ENCODE measurements at regions not wholly inside any gene's neighbourhood (a gene's known extent, or its start where the extent isn't known, plus 50 kb on each side); places are given as distances from the start of the nearest gene placed in this dataset.

DNA sequence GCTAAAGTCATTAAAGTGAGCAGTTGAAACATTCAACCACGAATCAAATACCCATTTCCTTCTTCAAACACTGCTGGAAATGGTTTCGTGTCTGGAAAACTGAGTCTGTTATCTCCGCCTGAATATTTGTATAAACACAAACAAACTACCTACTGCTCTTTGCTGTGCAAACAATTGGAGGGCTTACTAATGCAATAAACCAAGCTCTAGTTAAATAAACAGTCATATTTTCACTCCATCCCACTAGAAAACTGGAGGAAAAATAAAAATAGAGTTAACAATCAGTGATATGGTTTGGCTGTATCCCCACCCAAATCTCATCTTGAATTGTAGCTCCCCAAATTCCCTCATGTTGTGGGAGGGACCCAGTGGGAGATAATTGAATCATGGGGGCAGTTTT lies 397.6 kb downstream of the RASEF start:
- no peaks in the 10 kb centered on the region for H3K36me3 Mint-ChIP-seq (ENCODE audit: insufficient read depth in 2 of 2)
- no peak overlapping the region for H3K4me3 Mint-ChIP-seq
- no peak overlapping the region for H3K27ac Mint-ChIP-seq
- no peaks in the 10 kb centered on the region for H3K4me1 Mint-ChIP-seq (ENCODE audit: low read depth)
- ATAC-seq (replicated peaks in 1 of 2) (no peak), DNase-seq (no peak)
- H3K27me3 Mint-ChIP-seq (ENCODE audit: low read depth) = no peaks in the 10 kb centered on the region
- H3K9me3 Mint-ChIP-seq = peaks cover 0 to 4% of the 10 kb centered on the region in 2 donors

DNA sequence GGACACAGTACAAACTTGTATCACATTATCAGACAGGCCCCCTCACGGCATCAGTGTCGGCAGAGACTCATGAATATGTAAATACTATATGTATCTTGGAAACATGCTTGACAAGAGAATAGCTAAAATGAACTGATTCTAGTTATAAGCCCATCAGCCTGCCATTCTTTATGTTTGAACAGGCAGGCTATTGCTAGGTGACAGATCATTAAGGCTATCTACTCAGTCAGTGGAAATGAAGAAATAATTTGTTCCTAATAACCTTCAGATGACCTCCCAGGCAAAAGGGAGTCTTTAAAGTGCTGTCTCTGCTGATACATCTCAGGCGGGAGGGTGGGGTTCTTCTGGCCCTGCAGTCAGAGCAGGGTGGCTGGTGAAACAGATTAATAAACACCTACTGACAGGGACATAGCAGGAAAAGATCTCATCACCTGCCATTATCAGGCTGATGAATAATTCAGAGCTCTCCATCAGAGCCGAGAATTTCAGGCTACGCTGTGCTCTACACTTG lies 394.2 kb downstream of the RASEF start:
- Mint-ChIP-seq H3K9me3 (peaks cover 2 to 4% of the 10 kb centered on the region in 2 donors), H3K36me3 (ENCODE audit: insufficient read depth in 2 of 2) (no peaks in the 10 kb centered on the region), H3K4me3 (no peak overlapping the region), H3K27me3 (ENCODE audit: low read depth) (no peaks in the 10 kb centered on the region), H3K27ac (no peak overlapping the region), H3K4me1 (ENCODE audit: low read depth) (no peaks in the 10 kb centered on the region)
- ATAC-seq (replicated peaks in 1 of 2) (no peak), DNase-seq (no peak)

DNA sequence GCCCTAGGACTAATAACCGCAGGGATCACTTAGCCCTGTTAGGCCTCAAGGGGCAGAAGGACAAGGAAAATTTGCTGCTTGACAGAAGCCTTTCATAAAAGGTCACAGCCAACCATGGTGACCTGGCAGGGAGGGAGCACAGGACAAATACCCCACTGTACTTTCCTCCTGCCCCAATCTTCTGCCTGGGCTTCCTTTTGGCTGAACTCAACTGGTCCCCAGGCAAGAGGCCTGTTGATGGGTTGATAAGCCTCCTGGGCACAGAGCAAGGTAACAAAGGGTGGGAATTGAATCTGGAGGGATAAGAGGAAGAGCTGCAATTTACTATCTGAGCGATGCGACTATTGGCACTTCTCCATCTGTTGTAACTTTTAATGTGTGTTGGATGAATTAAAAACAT lies 392.9 kb downstream of the RASEF start:
- Mint-ChIP-seq H3K9me3 (peaks cover 2% of the 10 kb centered on the region in 2 donors), H3K4me3 (no peak overlapping the region), H3K27me3 (ENCODE audit: low read depth) (no peaks in the 10 kb centered on the region), H3K27ac (no peak overlapping the region), H3K36me3 (ENCODE audit: insufficient read depth in 2 of 2) (no peaks in the 10 kb centered on the region), H3K4me1 (ENCODE audit: low read depth) (no peaks in the 10 kb centered on the region)
- no peak for DNase-seq
- no peak for ATAC-seq (replicated peaks in 1 of 2)

DNA sequence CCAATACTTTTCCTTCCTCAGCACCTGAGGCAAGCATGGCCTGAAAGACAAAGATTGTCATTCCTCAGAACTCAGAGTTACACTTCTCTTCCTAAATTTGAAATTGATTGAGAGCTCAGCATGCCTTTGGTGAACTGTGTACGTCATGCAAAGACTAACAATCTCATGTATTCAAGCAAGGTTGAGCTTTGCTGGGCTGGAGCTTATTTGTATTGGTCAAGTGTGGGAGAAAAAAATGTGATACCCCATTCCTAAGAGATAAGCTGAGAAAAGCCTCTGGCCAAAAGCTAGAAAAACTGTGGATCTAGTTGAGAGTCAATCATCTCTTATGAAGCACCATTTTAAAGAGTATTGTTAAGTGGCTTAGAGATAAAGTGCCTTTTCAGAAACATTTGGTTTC lies 392.2 kb downstream of the RASEF start:
- H3K9me3 Mint-ChIP-seq = peaks cover under 1 to 2% of the 10 kb centered on the region in 2 donors
- no peaks in the 10 kb centered on the region for H3K36me3 Mint-ChIP-seq (ENCODE audit: insufficient read depth in 2 of 2)
- ATAC-seq (replicated peaks in 1 of 2) = no peak
- no peak overlapping the region for H3K4me3 Mint-ChIP-seq
- no peak for DNase-seq
- no peaks in the 10 kb centered on the region for H3K27me3 Mint-ChIP-seq (ENCODE audit: low read depth)
- no peak overlapping the region for H3K27ac Mint-ChIP-seq
- no peaks in the 10 kb centered on the region for H3K4me1 Mint-ChIP-seq (ENCODE audit: low read depth)

DNA sequence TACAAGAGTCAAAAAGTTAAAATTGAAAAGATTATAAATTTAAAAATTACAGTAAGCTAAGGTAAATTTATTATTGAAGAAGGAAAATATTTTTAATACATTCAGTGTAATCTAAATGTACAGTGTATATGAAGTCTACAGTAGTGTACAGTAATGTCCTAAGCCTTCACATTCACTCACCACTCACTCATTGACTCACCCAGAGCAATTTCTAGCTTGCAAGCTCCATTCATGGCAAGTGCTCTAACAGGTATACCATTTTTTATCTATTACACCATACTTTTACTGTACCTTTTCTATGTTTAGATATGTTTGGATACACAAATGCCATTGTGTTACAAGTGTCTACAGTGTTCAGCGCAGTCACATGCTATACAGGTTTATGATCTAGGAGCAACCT lies 389.7 kb downstream of the RASEF start:
- H3K27me3 Mint-ChIP-seq (ENCODE audit: low read depth) = no peaks in the 10 kb centered on the region
- ATAC-seq (replicated peaks in 1 of 2) = no peak
- peaks cover 0 to 2% of the 10 kb centered on the region in 2 donors for H3K9me3 Mint-ChIP-seq

DNA sequence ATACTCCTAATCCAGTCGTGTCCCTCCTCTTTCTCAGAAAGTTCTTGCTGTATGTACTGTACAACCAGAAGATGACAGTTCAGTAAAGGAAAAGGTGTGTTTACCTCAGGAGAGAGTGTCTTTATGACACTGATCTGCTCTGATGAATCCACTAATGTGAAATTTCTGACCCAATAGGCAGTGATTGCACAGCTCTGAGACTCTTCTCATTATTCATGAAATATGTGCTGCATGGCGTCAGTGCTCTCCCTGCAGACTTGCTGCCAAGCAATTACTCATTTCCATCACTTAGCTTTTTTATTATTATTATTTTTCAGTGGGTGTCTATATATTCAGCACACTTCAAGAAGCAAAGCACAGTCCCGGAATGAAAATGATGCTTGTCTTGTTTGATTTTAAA lies 389.0 kb downstream of the RASEF start:
- peaks cover 0 to 2% of the 10 kb centered on the region in 2 donors for H3K9me3 Mint-ChIP-seq
- DNase-seq (no peak), ATAC-seq (replicated peaks in 1 of 2) (no peak)
- H3K4me3 Mint-ChIP-seq = no peak overlapping the region
- H3K27me3 Mint-ChIP-seq (ENCODE audit: low read depth) = no peaks in the 10 kb centered on the region
- H3K4me1 Mint-ChIP-seq (ENCODE audit: low read depth) = no peaks in the 10 kb centered on the region
- no peak overlapping the region for H3K27ac Mint-ChIP-seq
- no peaks in the 10 kb centered on the region for H3K36me3 Mint-ChIP-seq (ENCODE audit: insufficient read depth in 2 of 2)

More for the DNA sequence above, 389.7 kb downstream of the RASEF start:
- Mint-ChIP-seq H3K4me3 (no peak overlapping the region), H3K36me3 (ENCODE audit: insufficient read depth in 2 of 2) (no peaks in the 10 kb centered on the region), H3K27ac (no peak overlapping the region), H3K4me1 (ENCODE audit: low read depth) (no peaks in the 10 kb centered on the region)
- no peak for DNase-seq

DNA sequence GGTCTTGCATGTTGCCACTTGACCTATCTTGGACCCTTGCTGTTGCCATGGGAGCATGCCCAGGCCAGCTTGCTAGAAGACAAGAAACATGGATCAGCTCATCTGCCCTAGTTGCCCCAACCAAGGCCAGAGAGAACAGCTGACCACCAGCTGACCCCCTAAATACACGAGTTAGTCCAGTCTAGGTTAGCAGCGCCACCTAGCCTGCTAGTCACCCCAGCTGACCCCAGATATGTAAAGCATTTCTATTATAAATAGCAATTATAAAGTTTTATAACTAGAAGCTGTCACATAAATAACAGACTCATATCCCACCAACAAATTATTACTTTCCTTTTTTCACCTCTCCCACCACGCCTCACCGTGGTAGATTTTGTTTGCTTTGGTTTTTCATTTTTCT lies 387.8 kb downstream of the RASEF start:
- Mint-ChIP-seq H3K27me3 (ENCODE audit: low read depth) (no peaks in the 10 kb centered on the region), H3K4me1 (ENCODE audit: low read depth) (no peaks in the 10 kb centered on the region), H3K9me3 (peaks cover 0 to 2% of the 10 kb centered on the region in 2 donors), H3K36me3 (ENCODE audit: insufficient read depth in 2 of 2) (no peaks in the 10 kb centered on the region), H3K27ac (no peak overlapping the region), H3K4me3 (no peak overlapping the region)
- ATAC-seq (replicated peaks in 1 of 2) = no peak
- DNase-seq = no peak

DNA sequence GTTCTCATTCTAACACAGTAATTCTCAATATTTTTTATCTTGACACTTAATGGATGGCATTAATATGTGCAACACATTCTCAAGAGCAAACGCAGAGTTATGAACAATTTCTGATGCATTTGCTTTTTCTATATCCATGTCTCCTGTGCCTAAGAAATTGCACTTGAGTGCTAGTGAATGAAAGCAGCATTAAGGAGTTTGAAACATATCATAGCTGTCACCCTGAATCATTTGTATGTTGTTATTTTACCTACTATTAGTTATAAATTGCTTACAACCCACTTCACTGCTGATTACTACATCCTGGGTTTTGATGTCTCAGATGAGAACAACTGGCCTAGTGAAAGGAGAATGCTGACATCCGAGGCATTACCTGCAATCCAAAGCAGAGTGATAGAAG lies 387.3 kb downstream of the RASEF start:
- H3K4me3 Mint-ChIP-seq = no peak overlapping the region
- no peak overlapping the region for H3K27ac Mint-ChIP-seq
- DNase-seq (no peak), ATAC-seq (replicated peaks in 1 of 2) (no peak)
- no peaks in the 10 kb centered on the region for H3K27me3 Mint-ChIP-seq (ENCODE audit: low read depth)
- H3K4me1 Mint-ChIP-seq (ENCODE audit: low read depth) = no peaks in the 10 kb centered on the region
- H3K36me3 Mint-ChIP-seq (ENCODE audit: insufficient read depth in 2 of 2) = no peaks in the 10 kb centered on the region
- H3K9me3 Mint-ChIP-seq = peaks cover 0 to 2% of the 10 kb centered on the region in 2 donors

DNA sequence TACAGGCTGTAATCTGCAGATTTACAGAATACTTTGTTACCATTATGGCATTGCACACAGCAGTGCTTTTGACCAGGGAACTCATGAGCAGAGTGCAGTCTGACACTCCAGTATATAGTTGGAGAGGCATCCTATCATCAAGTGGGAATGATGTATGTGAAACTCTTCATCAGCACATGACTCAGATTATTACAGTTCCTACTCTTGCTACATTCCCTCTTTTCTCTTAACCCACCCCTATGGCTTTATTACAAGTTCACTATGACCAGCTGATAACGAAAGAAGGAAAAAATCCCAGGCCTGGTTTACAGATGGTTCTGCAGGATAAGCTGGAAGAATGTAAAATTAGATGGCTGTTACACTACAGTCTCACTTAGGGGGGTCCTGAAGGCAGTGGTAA lies 385.9 kb downstream of the RASEF start:
- DNase-seq (no peak), ATAC-seq (replicated peaks in 1 of 2) (no peak)
- Mint-ChIP-seq H3K36me3 (ENCODE audit: insufficient read depth in 2 of 2) (no peaks in the 10 kb centered on the region), H3K4me1 (ENCODE audit: low read depth) (no peaks in the 10 kb centered on the region), H3K9me3 (peaks cover 0 to 2% of the 10 kb centered on the region in 2 donors), H3K27me3 (ENCODE audit: low read depth) (no peaks in the 10 kb centered on the region), H3K27ac (no peak overlapping the region), H3K4me3 (no peak overlapping the region)

DNA sequence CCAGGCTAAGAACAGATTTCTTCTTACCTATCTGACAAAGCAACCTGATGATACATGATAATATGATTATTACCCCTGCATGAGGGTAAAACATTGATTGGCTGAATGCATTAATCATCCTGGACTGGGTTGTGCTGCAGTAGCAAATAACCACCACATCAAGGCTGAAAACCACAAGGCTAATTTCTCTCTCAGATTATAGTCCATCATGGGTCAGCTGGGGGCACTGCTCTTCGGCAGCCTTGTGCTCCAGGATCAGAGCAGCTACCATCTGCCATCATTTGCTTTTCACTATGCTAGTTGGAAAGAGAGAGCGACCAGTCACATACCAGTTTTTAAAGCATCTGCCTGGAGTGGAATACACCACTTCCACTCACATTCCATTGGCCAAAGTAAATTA lies 383.5 kb downstream of the RASEF start:
- no peaks in the 10 kb centered on the region for H3K4me1 Mint-ChIP-seq (ENCODE audit: low read depth)
- peaks cover 0 to 2% of the 10 kb centered on the region in 2 donors for H3K9me3 Mint-ChIP-seq
- no peak overlapping the region for H3K4me3 Mint-ChIP-seq
- ATAC-seq (replicated peaks in 1 of 2) = no peak
- H3K27me3 Mint-ChIP-seq (ENCODE audit: low read depth) = no peaks in the 10 kb centered on the region
- H3K36me3 Mint-ChIP-seq (ENCODE audit: insufficient read depth in 2 of 2) = no peaks in the 10 kb centered on the region
- H3K27ac Mint-ChIP-seq = no peak overlapping the region
- no peak for DNase-seq

DNA sequence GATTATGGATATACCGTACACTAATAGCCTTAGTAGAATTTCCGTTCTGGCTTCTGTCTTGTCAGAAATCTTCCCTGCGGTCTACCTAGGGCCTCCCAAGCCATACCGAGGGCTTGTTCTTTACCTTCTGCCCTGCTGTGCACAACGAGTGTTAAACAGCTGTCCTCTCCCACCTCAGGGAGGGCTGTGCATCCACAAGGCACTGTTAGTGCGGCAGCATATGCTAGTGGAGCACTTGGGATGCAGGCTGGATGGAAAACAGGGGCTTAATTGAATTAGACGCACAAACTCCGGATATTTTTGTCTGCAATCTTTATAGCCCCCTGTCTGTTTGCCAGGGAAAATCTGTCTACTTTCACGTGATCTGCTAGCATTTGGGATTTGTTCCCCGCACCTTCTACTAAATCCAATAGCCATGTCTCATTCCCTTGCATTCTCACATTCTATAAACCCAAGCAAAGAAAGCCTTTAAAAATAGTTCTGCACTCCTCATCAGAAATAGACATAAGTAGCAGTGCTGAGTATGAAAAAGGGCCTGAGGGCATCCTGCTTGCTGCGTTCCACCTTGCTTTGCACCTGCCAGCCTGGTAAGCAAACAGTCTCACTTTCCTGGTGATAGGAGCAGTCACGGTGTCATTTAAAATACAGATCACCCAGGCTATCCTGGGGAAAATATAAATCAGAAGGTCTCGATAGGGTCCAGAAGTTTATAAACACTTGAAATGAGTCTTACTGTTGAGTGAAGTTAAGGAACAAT lies 382.6 kb downstream of the RASEF start:
- Mint-ChIP-seq H3K27me3 (ENCODE audit: low read depth) (no peaks in the 10 kb centered on the region), H3K4me3 (no peak overlapping the region), H3K4me1 (ENCODE audit: low read depth) (no peaks in the 10 kb centered on the region), H3K36me3 (ENCODE audit: insufficient read depth in 2 of 2) (no peaks in the 10 kb centered on the region), H3K27ac (no peak overlapping the region), H3K9me3 (peaks cover 0 to 2% of the 10 kb centered on the region in 2 donors)
- DNase-seq (no peak), ATAC-seq (replicated peaks in 1 of 2) (no peak)

DNA sequence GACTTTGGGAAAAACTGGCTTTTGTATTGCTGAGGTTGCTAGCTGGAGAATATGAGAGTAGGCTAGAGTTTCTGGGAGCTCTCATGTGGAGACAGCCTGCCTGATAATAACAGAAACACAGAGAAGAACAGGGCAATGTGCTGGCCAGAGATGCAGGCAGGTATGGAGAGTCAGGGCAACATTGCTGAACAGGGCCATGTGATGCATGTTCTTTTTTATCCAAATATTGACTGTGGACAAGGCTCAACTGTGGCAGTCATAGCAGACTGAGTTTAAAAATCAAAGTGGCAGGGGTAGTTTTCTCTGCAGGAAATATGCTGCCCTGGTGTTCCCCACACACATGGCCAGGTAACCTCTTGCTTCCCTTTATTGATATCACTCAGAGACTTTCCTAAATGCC lies 381.1 kb downstream of the RASEF start:
- DNase-seq = no peak
- Mint-ChIP-seq H3K4me3 (no peak overlapping the region), H3K9me3 (peaks cover 0 to 2% of the 10 kb centered on the region in 2 donors), H3K36me3 (ENCODE audit: insufficient read depth in 2 of 2) (no peaks in the 10 kb centered on the region), H3K4me1 (ENCODE audit: low read depth) (no peaks in the 10 kb centered on the region), H3K27me3 (ENCODE audit: low read depth) (no peaks in the 10 kb centered on the region), H3K27ac (no peak overlapping the region)
- no peak for ATAC-seq (replicated peaks in 1 of 2)

DNA sequence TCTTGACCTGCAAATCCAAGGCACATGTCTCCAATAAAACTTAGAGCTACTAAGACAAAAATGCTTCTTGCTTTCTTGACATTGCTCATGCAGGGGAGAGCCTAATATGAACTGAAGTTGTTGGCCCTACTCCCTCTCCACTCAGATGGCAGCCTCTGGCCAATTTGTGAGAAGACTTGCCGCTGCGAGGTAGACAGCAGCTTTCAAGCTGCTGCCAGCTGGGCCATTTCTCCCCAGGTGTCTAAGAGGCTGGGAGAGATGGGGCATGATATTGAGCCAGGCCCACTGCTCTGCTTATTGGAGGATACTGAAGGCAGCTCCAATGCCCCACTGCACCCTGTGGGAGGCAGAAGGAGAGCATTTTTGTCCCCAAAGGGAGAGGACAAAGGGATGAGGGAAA lies 380.5 kb downstream of the RASEF start:
- ATAC-seq (replicated peaks in 1 of 2) = no peak
- no peaks in the 10 kb centered on the region for H3K36me3 Mint-ChIP-seq (ENCODE audit: insufficient read depth in 2 of 2)
- no peaks in the 10 kb centered on the region for H3K4me1 Mint-ChIP-seq (ENCODE audit: low read depth)
- no peak overlapping the region for H3K4me3 Mint-ChIP-seq
- no peak for DNase-seq
- H3K27me3 Mint-ChIP-seq (ENCODE audit: low read depth) = no peaks in the 10 kb centered on the region
- H3K27ac Mint-ChIP-seq = no peak overlapping the region
- H3K9me3 Mint-ChIP-seq = peaks cover 0 to 2% of the 10 kb centered on the region in 2 donors

DNA sequence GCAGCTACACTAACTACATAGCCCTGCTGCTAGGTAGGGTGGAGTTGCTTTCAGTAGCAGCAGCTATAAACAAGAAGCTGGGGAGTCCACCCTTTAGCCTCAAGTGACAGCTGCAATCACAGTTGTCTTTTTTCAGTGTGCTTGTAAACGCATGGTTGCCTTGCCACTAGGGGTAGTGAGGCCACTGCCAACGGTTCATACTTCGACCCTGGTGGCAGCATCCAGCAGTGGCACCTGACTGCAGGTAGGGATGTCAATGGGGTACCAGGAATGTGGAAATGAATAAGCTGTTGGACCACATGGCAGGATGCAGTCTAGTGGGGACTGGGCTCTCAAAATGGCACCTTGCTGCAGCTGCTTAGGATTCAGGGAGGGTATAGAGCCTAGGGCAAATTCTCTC lies 367.2 kb downstream of the RASEF start:
- no peak overlapping the region for H3K27ac Mint-ChIP-seq
- no peaks in the 10 kb centered on the region for H3K4me1 Mint-ChIP-seq (ENCODE audit: low read depth)
- peaks cover 8 to 9% of the 10 kb centered on the region in 2 donors for H3K9me3 Mint-ChIP-seq
- no peaks in the 10 kb centered on the region for H3K27me3 Mint-ChIP-seq (ENCODE audit: low read depth)
- H3K36me3 Mint-ChIP-seq (ENCODE audit: insufficient read depth in 2 of 2) = no peaks in the 10 kb centered on the region
- H3K4me3 Mint-ChIP-seq = no peak overlapping the region
- no peak for ATAC-seq (replicated peaks in 1 of 2)
- DNase-seq = no peak
